ENCODE measurements at regions not wholly inside any gene's neighbourhood (a gene's known extent, or its start where the extent isn't known, plus 50 kb on each side); places are given as distances from the start of the nearest gene placed in this dataset.

- TF ChIP-seq POLR2A (IDR thresholded peaks at IDR 0.05) (no peak), CTCF (IDR thresholded peaks at IDR 0.05) (no peak)
Measured at GRCh38 chr4:167431371-167431770, 197.1 kb upstream of the SPOCK3 start.

All from thyroid gland (tissue), 4 donors.